Sigmoid colon (tissue), 4 donors: ENCODE measurements at regions not wholly inside any gene's neighbourhood (a gene's known extent, or its start where the extent isn't known, plus 50 kb on each side); places are given as distances from the start of the nearest gene placed in this dataset.

Experiments used
- CTCF ChIP-seq, 4 experiments: fragments of 450-650 bp in 3 of 4; fragments of 200-600 bp in 1 of 4; IDR thresholded peaks; one replicate each; pipeline ENCODE4 v1.5.1; 2016 to 2019; ENCODE audit warnings: antibody characterized with exemption in 4 of 4, mild to moderate bottlenecking in 3 of 4, moderate library complexity in 2 of 4
- EP300 ChIP-seq, 4 donors: sonication (generic); formaldehyde crosslinking; IDR thresholded peaks; one replicate each; pipeline ENCODE4 v1.6.1; 2017; ENCODE audit warnings: antibody characterized with exemption in 4 of 4
- POLR2A ChIP-seq, 2 donors: fragments of 450-650 bp; IDR thresholded peaks; one replicate each; pipeline ENCODE4 v1.6.1; 2016; ENCODE audit warnings: antibody characterized with exemption in 2 of 2, mild to moderate bottlenecking in 2 of 2, moderate library complexity in 2 of 2

GRCh38 chr12:59444932-59445331 is 150.9 kb upstream of the SLC16A7 start:
- no peak for TF ChIP-seq POLR2A (IDR thresholded peaks at IDR 0.05)
- TF ChIP-seq CTCF (IDR thresholded peaks at IDR 0.05): no peak
- TF ChIP-seq EP300 (IDR thresholded peaks at IDR 0.05): no peak
